GM21423 (cell line): ENCODE measurements at regions not wholly inside any gene's neighbourhood (a gene's known extent, or its start where the extent isn't known, plus 50 kb on each side); places are given as distances from the start of the nearest gene placed in this dataset.
"Not testable (repeated sequence)": the region's sequence is repeated elsewhere in the genome, so short reads cannot be mapped to it uniquely, and the experiment has no call there.

ENCODE experiments used
- ATAC-seq: cut with Tn5 transposase; IDR thresholded peaks from one replicate; pipeline ENCODE4 v1.9.1; 2021; ENCODE audit warnings: mild to moderate bottlenecking, moderate library complexity; ENCODE audit not compliant: unreplicated experiment

GRCh38 chr1:4210043-4210442 lies 310.0 kb upstream of the C1orf174 start:
- no peak for ATAC-seq

- no peak for ATAC-seq
Observed at GRCh38 chr1:4212796-4213195, 312.7 kb upstream of the C1orf174 start.

GRCh38 chr1:4213366-4213973 lies 313.4 kb upstream of the C1orf174 start:
- ATAC-seq = no peak

GRCh38 chr1:4214826-4215225 lies 314.8 kb upstream of the C1orf174 start:
- no peak for ATAC-seq

GRCh38 chr1:4215391-4215790 lies 315.3 kb upstream of the C1orf174 start:
- ATAC-seq = no peak

- ATAC-seq = no peak
Observed at GRCh38 chr1:4216231-4216630, 316.2 kb upstream of the C1orf174 start.

- ATAC-seq = no peak
Observed at GRCh38 chr1:4218619-4219018, 318.5 kb upstream of the C1orf174 start.

- ATAC-seq = no peak
Observed at GRCh38 chr1:4219111-4219510, 319.0 kb upstream of the C1orf174 start.

- no peak for ATAC-seq
Observed at GRCh38 chr1:4219826-4220225, 319.8 kb upstream of the C1orf174 start.

GRCh38 chr1:4220362-4220761 lies 320.3 kb upstream of the C1orf174 start:
- ATAC-seq = no peak

- no peak for ATAC-seq
Observed at GRCh38 chr1:4221107-4221506, 321.0 kb upstream of the C1orf174 start.

GRCh38 chr1:4224684-4225467 lies 324.8 kb upstream of the C1orf174 start:
- ATAC-seq = no peak

GRCh38 chr1:4227986-4228385 lies 327.9 kb upstream of the C1orf174 start:
- ATAC-seq = no peak

- ATAC-seq = no peak
Observed at GRCh38 chr1:4253935-4254334, 353.9 kb upstream of the C1orf174 start.

- ATAC-seq = no peak
Observed at GRCh38 chr1:4256351-4256750, 356.3 kb upstream of the C1orf174 start.

- not testable (repeated sequence) for ATAC-seq
Observed at GRCh38 chr1:4258146-4258777, 358.2 kb upstream of the C1orf174 start.

- no peak for ATAC-seq
Observed at GRCh38 chr1:4261327-4261726, 361.3 kb upstream of the C1orf174 start.

- ATAC-seq = no peak
Observed at GRCh38 chr1:4262665-4263064, 362.6 kb upstream of the C1orf174 start.

GRCh38 chr1:4263699-4264098 lies 363.6 kb upstream of the C1orf174 start:
- ATAC-seq = no peak

GRCh38 chr1:4265836-4266235 lies 365.8 kb upstream of the C1orf174 start:
- no peak for ATAC-seq

- peak; percentile 97 for ATAC-seq
Observed at GRCh38 chr1:4267381-4268261, 367.5 kb upstream of the C1orf174 start.
